Fibroblast of villous mesenchyme (primary cell): ENCODE measurements at regions not wholly inside any gene's neighbourhood (a gene's known extent, or its start where the extent isn't known, plus 50 kb on each side); places are given as distances from the start of the nearest gene placed in this dataset.

Experiments used
- DNase-seq: peaks from one replicate; pipeline ENCODE4 v3.0.0-alpha.2; 2010; ENCODE audit warnings: low read depth
- H3K4me3 ChIP-seq: 2 replicates; pipeline ENCODE4 v1.5.1; 2011; ENCODE audit warnings: low read depth, mild to moderate bottlenecking, low read length
- CTCF ChIP-seq: IDR thresholded peaks from 2 replicates; pipeline ENCODE4 v1.5.1; 2012; ENCODE audit warnings: low read depth, mild to moderate bottlenecking, low read length; ENCODE audit not compliant: insufficient read depth

GRCh38 chr1:201718346-201719202, 110.4 kb upstream of the IPO9 start:
- TF ChIP-seq CTCF, result no peak
- DNase-seq, result no peak
- no peak overlapping the region for H3K4me3 ChIP-seq

GRCh38 chr1:201719812-201720521, 109.0 kb upstream of the IPO9 start:
- DNase-seq, result peak; percentile 99
- H3K4me3 ChIP-seq, result no peak overlapping the region
- TF ChIP-seq CTCF, result no peak

GRCh38 chr1:201720522-201720844, 108.5 kb upstream of the IPO9 start:
- no peak overlapping the region for H3K4me3 ChIP-seq
- no peak for DNase-seq
- TF ChIP-seq CTCF, result no peak

GRCh38 chr1:201721082-201722049, 107.6 kb upstream of the IPO9 start:
- H3K4me3 ChIP-seq, result no peak overlapping the region
- TF ChIP-seq CTCF, result no peak
- DNase-seq, result peak; percentile 99

GRCh38 chr1:201724039-201724765, 104.8 kb upstream of the IPO9 start:
- no peak for DNase-seq
- no peak for TF ChIP-seq CTCF
- H3K4me3 ChIP-seq, result no peak overlapping the region

- DNase-seq, result peak; percentile 78
- TF ChIP-seq CTCF, result no peak
- H3K4me3 ChIP-seq, result no peak overlapping the region
Measured at GRCh38 chr1:201724766-201725118, 104.2 kb upstream of the IPO9 start.
